Astrocyte (in vitro differentiated cells and primary cell): ENCODE measurements at regions not wholly inside any gene's neighbourhood (a gene's known extent, or its start where the extent isn't known, plus 50 kb on each side); places are given as distances from the start of the nearest gene placed in this dataset.

Experiments
- DNase-seq: peaks from one replicate; pipeline ENCODE4 v3.0.0-alpha.2; 2010; ENCODE audit warnings: low read depth
- FAIRE-seq: peaks from 2 replicates; lab custom pipeline; 2011; peaks lifted over from hg19 to GRCh38; lab: Jason Lieb, UNC
- H2AFZ ChIP-seq: 2 replicates; pipeline ENCODE4 v1.6.0; 2012; ENCODE audit warnings: low read depth, low read length, inconsistent platforms
- H3K27ac ChIP-seq: 2 replicates; pipeline ENCODE4 v1.5.1; 2011; ENCODE audit warnings: low read depth, low read length, inconsistent platforms
- H3K27me3 ChIP-seq: 2 replicates; pipeline ENCODE4 v1.6.0; 2011; ENCODE audit warnings: low read length, inconsistent platforms; ENCODE audit not compliant: insufficient read depth
- H3K36me3 ChIP-seq: 2 replicates; pipeline ENCODE4 v1.5.1; 2011; ENCODE audit warnings: low read length, inconsistent platforms; ENCODE audit not compliant: insufficient read depth
- H3K4me1 ChIP-seq: 2 replicates; pipeline ENCODE4 v1.5.1; 2011; ENCODE audit warnings: low read length, inconsistent platforms; ENCODE audit not compliant: insufficient read depth
- H3K4me2 ChIP-seq: 2 replicates; pipeline ENCODE4 v1.6.0; 2012; ENCODE audit warnings: low read length, inconsistent platforms
- H3K4me3 ChIP-seq: 2 replicates; pipeline ENCODE4 v1.5.1; 2011; ENCODE audit warnings: low read depth, mild to moderate bottlenecking, low read length, inconsistent platforms; ENCODE audit not compliant: insufficient read depth
- H3K79me2 ChIP-seq: 2 replicates; pipeline ENCODE4 v1.6.0; 2012; ENCODE audit warnings: mild to moderate bottlenecking, low read length, inconsistent platforms; ENCODE audit not compliant: insufficient read depth
- H3K9ac ChIP-seq: 2 replicates; pipeline ENCODE4 v1.6.0; 2012; ENCODE audit warnings: mild to moderate bottlenecking, low read length, inconsistent platforms
- H3K9me3 ChIP-seq: 2 replicates; pipeline ENCODE4 v1.5.1; 2012; ENCODE audit warnings: low read depth, mild to moderate bottlenecking, low read length, inconsistent platforms; ENCODE audit not compliant: insufficient read depth
- H4K20me1 ChIP-seq: 2 replicates; pipeline ENCODE4 v1.6.0; 2012; ENCODE audit warnings: low read length, inconsistent platforms; ENCODE audit not compliant: insufficient read depth
- H3K27ac Mint-ChIP-seq: one replicate; pipeline ENCODE4 v1.8.0; 2021; ENCODE audit warnings: mild to moderate bottlenecking, mixed read lengths; ENCODE audit not compliant: unreplicated experiment
- H3K27me3 Mint-ChIP-seq: one replicate; pipeline ENCODE4 v1.8.0; 2021; ENCODE audit warnings: low read depth, mixed read lengths; ENCODE audit not compliant: unreplicated experiment
- H3K36me3 Mint-ChIP-seq: one replicate; pipeline ENCODE4 v1.8.0; 2021; ENCODE audit warnings: low read depth, mixed read lengths; ENCODE audit not compliant: unreplicated experiment
- H3K4me1 Mint-ChIP-seq: one replicate; pipeline ENCODE4 v1.8.0; 2021; ENCODE audit warnings: low read depth, mixed read lengths; ENCODE audit not compliant: unreplicated experiment
- H3K4me3 Mint-ChIP-seq: one replicate; pipeline ENCODE4 v1.8.0; 2021; ENCODE audit warnings: mild to moderate bottlenecking, moderate library complexity, mixed read lengths; ENCODE audit not compliant: unreplicated experiment
- H3K9me3 Mint-ChIP-seq: one replicate; pipeline ENCODE4 v1.8.0; 2021; ENCODE audit warnings: mild to moderate bottlenecking, mixed read lengths; ENCODE audit not compliant: unreplicated experiment
- CTCF ChIP-seq: IDR thresholded peaks from 2 replicates; pipeline ENCODE4 v1.5.1; 2011; ENCODE audit warnings: low read depth, mild to moderate bottlenecking, inconsistent platforms, low read length, moderate library complexity; ENCODE audit not compliant: insufficient read depth
- EZH2 ChIP-seq: IDR thresholded peaks from 2 replicates; pipeline ENCODE4 v1.6.1; 2012; ENCODE audit warnings: mild to moderate bottlenecking, low read length, inconsistent platforms; ENCODE audit not compliant: insufficient read depth

DNA sequence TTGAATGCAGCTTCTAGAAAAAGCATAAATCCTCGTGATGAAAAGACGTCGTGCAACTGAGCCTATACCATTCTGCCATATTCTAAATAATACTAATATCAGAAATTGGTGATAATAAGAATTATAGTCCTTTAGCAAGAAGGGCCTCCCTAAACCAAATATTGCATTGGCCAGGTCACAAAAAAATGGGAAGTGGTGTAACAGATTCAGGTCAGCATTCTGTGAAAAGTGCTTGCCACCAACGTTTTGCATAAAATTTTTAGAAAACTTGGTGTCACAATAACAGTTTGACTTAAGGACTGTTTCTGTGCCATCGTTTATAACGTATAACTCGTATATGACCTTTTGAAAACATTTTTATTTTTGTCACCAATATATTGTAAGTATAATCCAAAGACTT, 603.6 kb downstream of the CPS1 start:
- no peaks in the 10 kb centered on the region for H4K20me1 ChIP-seq
- Mint-ChIP-seq H3K9me3 (no peaks in the 10 kb centered on the region), H3K4me1 (peaks cover 14% of the 10 kb centered on the region), H3K27me3 (no peaks in the 10 kb centered on the region), H3K4me3 (no peak overlapping the region), H3K27ac (no peak overlapping the region), H3K36me3 (no peaks in the 10 kb centered on the region)
- no peaks in the 10 kb centered on the region for H3K36me3 ChIP-seq
- no peaks in the 10 kb centered on the region for H3K79me2 ChIP-seq
- H3K9ac ChIP-seq: no peak overlapping the region
- DNase-seq: no peak
- peaks cover 3% of the 10 kb centered on the region for H3K4me1 ChIP-seq
- no peaks in the 10 kb centered on the region for H3K9me3 ChIP-seq
- H2AFZ ChIP-seq: no peak overlapping the region
- no peak for FAIRE-seq
- H3K27me3 ChIP-seq: no peaks in the 10 kb centered on the region
- no peak overlapping the region for H3K4me3 ChIP-seq
- H3K4me2 ChIP-seq: no peak overlapping the region
- TF ChIP-seq EZH2 (no peak), CTCF (no peak)
- H3K27ac ChIP-seq: no peak overlapping the region

DNA sequence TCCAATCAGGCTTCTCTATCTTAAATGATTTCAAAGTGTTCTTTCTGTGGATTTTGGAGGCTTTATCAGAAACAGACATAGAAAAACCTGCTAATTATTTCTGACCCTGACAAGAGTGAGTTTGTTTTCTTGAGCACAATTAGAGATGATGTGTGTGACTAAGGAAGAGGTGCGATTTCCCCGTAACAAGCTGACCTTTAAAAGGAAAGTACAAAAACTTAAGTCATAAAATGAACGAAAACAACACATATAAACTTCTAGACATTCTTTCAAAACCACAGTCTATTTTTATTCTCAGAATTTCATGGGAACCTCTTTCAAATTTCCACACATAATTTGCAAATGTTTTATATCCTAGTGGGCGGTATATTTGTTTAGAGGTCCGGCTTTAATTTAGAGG, 604.8 kb downstream of the CPS1 start:
- Histone ChIP-seq H3K36me3 (no peaks in the 10 kb centered on the region), H4K20me1 (no peaks in the 10 kb centered on the region), H3K27ac (no peak overlapping the region), H2AFZ (no peak overlapping the region), H3K4me1 (peaks cover 3% of the 10 kb centered on the region), H3K4me3 (no peak overlapping the region), H3K4me2 (peak overlapping the region; percentile 49), H3K27me3 (no peaks in the 10 kb centered on the region), H3K79me2 (no peaks in the 10 kb centered on the region), H3K9me3 (no peaks in the 10 kb centered on the region), H3K9ac (peak overlapping the region; percentile 21)
- H3K4me1 Mint-ChIP-seq: peaks cover 14% of the 10 kb centered on the region
- no peak for TF ChIP-seq CTCF
- TF ChIP-seq EZH2: no peak
- no peak overlapping the region for H3K27ac Mint-ChIP-seq
- no peaks in the 10 kb centered on the region for H3K27me3 Mint-ChIP-seq
- no peaks in the 10 kb centered on the region for H3K9me3 Mint-ChIP-seq
- DNase-seq (peak; percentile 22), FAIRE-seq (no peak)
- no peaks in the 10 kb centered on the region for H3K36me3 Mint-ChIP-seq
- H3K4me3 Mint-ChIP-seq: no peak overlapping the region

DNA sequence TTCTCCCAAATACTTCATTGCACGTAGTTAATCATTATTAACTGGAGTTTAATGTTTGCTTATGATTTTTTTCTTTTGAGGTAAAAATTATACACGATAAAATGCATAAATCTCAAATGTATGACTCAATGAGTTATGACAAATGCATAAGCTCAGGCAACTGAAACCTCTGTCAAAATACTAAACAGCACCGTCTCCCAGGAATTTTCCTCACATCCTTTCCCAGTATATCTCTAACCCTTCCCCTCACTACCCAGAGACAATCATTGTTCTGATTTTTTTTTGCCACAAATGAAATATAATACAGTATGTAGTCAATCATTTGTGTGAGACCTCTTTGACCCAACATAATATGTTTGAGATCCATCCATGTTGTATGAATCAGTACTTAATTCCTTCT, 606.5 kb downstream of the CPS1 start:
- Histone ChIP-seq H3K9me3 (no peaks in the 10 kb centered on the region), H3K36me3 (no peaks in the 10 kb centered on the region), H3K4me1 (no peaks in the 10 kb centered on the region), H3K4me3 (no peak overlapping the region), H3K27me3 (no peaks in the 10 kb centered on the region), H3K4me2 (no peak overlapping the region), H4K20me1 (no peaks in the 10 kb centered on the region), H3K79me2 (no peaks in the 10 kb centered on the region), H2AFZ (no peak overlapping the region), H3K9ac (no peak overlapping the region), H3K27ac (no peak overlapping the region)
- FAIRE-seq: no peak
- Mint-ChIP-seq H3K36me3 (no peaks in the 10 kb centered on the region), H3K27me3 (no peaks in the 10 kb centered on the region), H3K9me3 (no peaks in the 10 kb centered on the region), H3K4me3 (no peak overlapping the region), H3K27ac (no peak overlapping the region), H3K4me1 (peaks cover 10% of the 10 kb centered on the region)
- no peak for TF ChIP-seq CTCF
- TF ChIP-seq EZH2: no peak
- DNase-seq: no peak
